ENCODE measurements at regions not wholly inside any gene's neighbourhood (a gene's known extent, or its start where the extent isn't known, plus 50 kb on each side); places are given as distances from the start of the nearest gene placed in this dataset.

GRCh38 chr5:74396913-74397622, 243.5 kb downstream of the ENC1 start:
- peak in 1 of 2 donors; percentile 55 for DNase-seq
- Histone ChIP-seq H3K27me3 (ENCODE audit: insufficient read depth in 3 of 3, low read length in 2 of 3) (no peaks in the 10 kb centered on the region), H3K4me1 (peaks cover 24% of the 10 kb centered on the region), H3K27ac (peak overlapping the region; percentile 5), H3K36me3 (ENCODE audit: insufficient read depth in 1 of 2, low read depth in 1 of 2) (no peaks in the 10 kb centered on the region), H3K4me3 (no peak overlapping the region), H3K9me3 (no peaks in the 10 kb centered on the region)
- TF ChIP-seq, protein P1, sequence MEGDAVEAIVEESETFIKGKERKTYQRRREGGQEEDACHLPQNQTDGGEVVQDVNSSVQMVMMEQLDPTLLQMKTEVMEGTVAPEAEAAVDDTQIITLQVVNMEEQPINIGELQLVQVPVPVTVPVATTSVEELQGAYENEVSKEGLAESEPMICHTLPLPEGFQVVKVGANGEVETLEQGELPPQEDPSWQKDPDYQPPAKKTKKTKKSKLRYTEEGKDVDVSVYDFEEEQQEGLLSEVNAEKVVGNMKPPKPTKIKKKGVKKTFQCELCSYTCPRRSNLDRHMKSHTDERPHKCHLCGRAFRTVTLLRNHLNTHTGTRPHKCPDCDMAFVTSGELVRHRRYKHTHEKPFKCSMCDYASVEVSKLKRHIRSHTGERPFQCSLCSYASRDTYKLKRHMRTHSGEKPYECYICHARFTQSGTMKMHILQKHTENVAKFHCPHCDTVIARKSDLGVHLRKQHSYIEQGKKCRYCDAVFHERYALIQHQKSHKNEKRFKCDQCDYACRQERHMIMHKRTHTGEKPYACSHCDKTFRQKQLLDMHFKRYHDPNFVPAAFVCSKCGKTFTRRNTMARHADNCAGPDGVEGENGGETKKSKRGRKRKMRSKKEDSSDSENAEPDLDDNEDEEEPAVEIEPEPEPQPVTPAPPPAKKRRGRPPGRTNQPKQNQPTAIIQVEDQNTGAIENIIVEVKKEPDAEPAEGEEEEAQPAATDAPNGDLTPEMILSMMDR (IDR thresholded peaks at IDR 0.05): no peak
- 35 to 48% (median 44%) methylated on average over 10 of the region's 10 CpGs for WGBS, 3 donors
- peak; percentile 26 to 55 (median 49) for ATAC-seq
- intact Hi-C loops (cut with DNase I): no loop called here

GRCh38 chr5:74394916-74395880, 245.3 kb downstream of the ENC1 start:
- intact Hi-C loops (cut with DNase I): no loop called here
- DNase-seq: peak in 1 of 2 donors; percentile 61
- Histone ChIP-seq H3K36me3 (ENCODE audit: insufficient read depth in 1 of 2, low read depth in 1 of 2) (no peaks in the 10 kb centered on the region), H3K4me1 (peaks cover 18% of the 10 kb centered on the region), H3K4me3 (no peak overlapping the region), H3K27me3 (ENCODE audit: insufficient read depth in 3 of 3, low read length in 2 of 3) (no peaks in the 10 kb centered on the region), H3K9me3 (no peaks in the 10 kb centered on the region), H3K27ac (no peak overlapping the region)
- ATAC-seq: peak in 3 of 4 donors; percentile 64 to 72 (median 66)
- TF ChIP-seq, protein P1 (IDR thresholded peaks at IDR 0.05): no peak
- 82 to 93% (median 86%) methylated on average over 10 of the region's 10 CpGs for WGBS, 3 donors

GRCh38 chr5:74394528-74394915, 246.0 kb downstream of the ENC1 start:
- no peaks in the 10 kb centered on the region for H3K9me3 ChIP-seq
- no peak overlapping the region for H3K27ac ChIP-seq
- peaks cover 20% of the 10 kb centered on the region for H3K4me1 ChIP-seq
- TF ChIP-seq, protein P1 (IDR thresholded peaks at IDR 0.05): no peak
- no peaks in the 10 kb centered on the region for H3K36me3 ChIP-seq (ENCODE audit: insufficient read depth in 1 of 2, low read depth in 1 of 2)
- no peak overlapping the region for H3K4me3 ChIP-seq
- no peak for DNase-seq
- no peaks in the 10 kb centered on the region for H3K27me3 ChIP-seq (ENCODE audit: insufficient read depth in 3 of 3, low read length in 2 of 3)
- ATAC-seq: peak in 1 of 4 donors; percentile 7
- intact Hi-C loops (cut with DNase I): no loop called here
- WGBS, 3 donors: 94 to 98% (median 96%) methylated on average over 3 of the region's 3 CpGs

DNA sequence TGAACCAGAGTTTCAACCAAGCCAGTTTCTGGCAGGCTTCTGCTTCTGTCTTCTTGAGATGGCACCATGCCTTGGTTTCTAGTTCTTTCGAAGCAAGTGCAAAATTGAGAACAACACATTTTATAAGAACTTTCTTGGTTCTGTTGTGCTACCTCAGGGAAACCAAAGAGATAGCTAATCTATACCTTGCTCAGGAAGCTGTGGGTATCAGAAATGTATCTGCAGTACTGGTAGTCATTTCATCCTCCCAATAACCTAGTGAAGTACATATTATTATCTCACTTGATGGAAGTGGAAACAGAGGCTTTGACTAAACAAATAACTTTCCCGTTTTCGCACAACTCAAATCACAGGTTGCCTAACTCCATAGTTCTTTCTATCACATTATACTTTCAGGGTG, 246.6 kb downstream of the ENC1 start:
- no peak overlapping the region for H3K27ac ChIP-seq
- H3K27me3 ChIP-seq (ENCODE audit: insufficient read depth in 3 of 3, low read length in 2 of 3): no peaks in the 10 kb centered on the region
- peaks cover 22% of the 10 kb centered on the region for H3K4me1 ChIP-seq
- 70 to 85% (median 79%) methylated on average over 3 of the region's 3 CpGs for WGBS, 3 donors
- TF ChIP-seq, protein P1 (IDR thresholded peaks at IDR 0.05): no peak
- DNase-seq: no peak
- no peaks in the 10 kb centered on the region for H3K36me3 ChIP-seq (ENCODE audit: insufficient read depth in 1 of 2, low read depth in 1 of 2)
- H3K9me3 ChIP-seq: no peaks in the 10 kb centered on the region
- no peak for ATAC-seq
- no peak overlapping the region for H3K4me3 ChIP-seq
- intact Hi-C loops (cut with DNase I): no loop called here
